Endothelial cell of umbilical vein (primary cell): ENCODE measurements at regions not wholly inside any gene's neighbourhood (a gene's known extent, or its start where the extent isn't known, plus 50 kb on each side); places are given as distances from the start of the nearest gene placed in this dataset.

Experiments
- CTCF ChIP-seq, 2 donors: IDR thresholded peaks; 1 replicate in 1 of 2; 2 replicates in 1 of 2; pipeline ENCODE4 v1.5.1; 2011; ENCODE audit warnings: low read length in 2 of 2, mild to moderate bottlenecking in 2 of 2, moderate library complexity in 2 of 2, control low read depth in 1 of 2, inconsistent platforms in 1 of 2, low read depth in 1 of 2; ENCODE audit not compliant: insufficient read depth in 1 of 2; ENCODE audit errors: extremely low read depth in 1 of 2
- EZH2 ChIP-seq: IDR thresholded peaks from 2 replicates; pipeline ENCODE4 v1.6.1; 2012; ENCODE audit warnings: borderline replicate concordance, low read depth, mild to moderate bottlenecking, moderate library complexity, low read length, inconsistent platforms; ENCODE audit not compliant: severe bottlenecking
- JUN ChIP-seq: IDR thresholded peaks from 2 replicates; pipeline ENCODE4 v1.6.1; 2011; ENCODE audit warnings: borderline replicate concordance, low read depth; ENCODE audit not compliant: insufficient read length, insufficient read depth
- MAX ChIP-seq: IDR thresholded peaks from 2 replicates; pipeline ENCODE4 v1.6.1; 2011; ENCODE audit not compliant: insufficient read depth, insufficient read length
- MYC ChIP-seq: IDR thresholded peaks from one replicate; pipeline ENCODE4 v1.6.1; 2011; ENCODE audit warnings: mild to moderate bottlenecking, low read depth, low read length
- POLR2A ChIP-seq: IDR thresholded peaks from 2 replicates; pipeline ENCODE4 v1.6.1; 2012; ENCODE audit warnings: low read depth, mild to moderate bottlenecking, control low read depth, low read length
- POLR2AphosphoS5 ChIP-seq: IDR thresholded peaks from 2 replicates; pipeline ENCODE4 v1.6.1; 2012; ENCODE audit warnings: low read depth, mild to moderate bottlenecking, control low read depth, low read length, moderate library complexity; ENCODE audit not compliant: insufficient read depth

DNA sequence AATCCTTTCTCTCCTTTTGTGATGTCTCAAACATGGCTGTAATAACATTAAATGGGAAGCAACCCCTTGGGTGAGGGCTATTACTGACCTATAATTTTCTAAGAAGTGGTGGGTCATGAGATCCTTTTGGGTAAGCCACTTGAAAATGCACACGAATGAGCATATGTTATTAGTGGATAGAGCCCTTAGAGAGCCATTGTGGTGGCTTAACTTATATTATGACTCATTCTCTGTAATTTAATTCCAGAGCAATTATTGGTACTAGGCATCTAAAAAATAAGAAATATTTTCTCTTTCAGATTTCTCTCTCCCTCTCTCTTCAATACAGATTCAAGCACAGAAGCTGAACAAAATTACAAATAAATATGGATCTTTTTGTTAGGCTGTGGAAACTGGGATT lies 1177.4 kb upstream of the PHF14 start:
- TF ChIP-seq CTCF (IDR thresholded peaks at IDR 0.05; ENCODE audit: extremely low read depth in 1 of 2, insufficient read depth in 1 of 2, low read depth in 1 of 2, low read length in 2 of 2) (no peak), POLR2AphosphoS5 (no peak), POLR2A (no peak), EZH2 (no peak), MYC (no peak), MAX (no peak), JUN (no peak)
